D721Med (cell line): ENCODE measurements at regions not wholly inside any gene's neighbourhood (a gene's known extent, or its start where the extent isn't known, plus 50 kb on each side); places are given as distances from the start of the nearest gene placed in this dataset.

Experiments used
- DNase-seq: peaks from one replicate; pipeline ENCODE4 v3.0.0; 2011; ENCODE audit warnings: low spot score; ENCODE audit not compliant: insufficient read length
- FAIRE-seq: peaks from 2 replicates; lab custom pipeline; 2011; peaks lifted over from hg19 to GRCh38; lab: Jason Lieb, UNC
- CTCF ChIP-seq: IDR thresholded peaks from 2 replicates; pipeline ENCODE4 v1.5.1; 2012; ENCODE audit warnings: mild to moderate bottlenecking, control low read depth; ENCODE audit not compliant: insufficient read depth; ENCODE audit errors: missing control alignments

GRCh38 chr7:54967377-54967776 lies 51.4 kb upstream of the EGFR start:
- TF ChIP-seq CTCF, result no peak
- FAIRE-seq, result no peak
- no peak for DNase-seq

DNA sequence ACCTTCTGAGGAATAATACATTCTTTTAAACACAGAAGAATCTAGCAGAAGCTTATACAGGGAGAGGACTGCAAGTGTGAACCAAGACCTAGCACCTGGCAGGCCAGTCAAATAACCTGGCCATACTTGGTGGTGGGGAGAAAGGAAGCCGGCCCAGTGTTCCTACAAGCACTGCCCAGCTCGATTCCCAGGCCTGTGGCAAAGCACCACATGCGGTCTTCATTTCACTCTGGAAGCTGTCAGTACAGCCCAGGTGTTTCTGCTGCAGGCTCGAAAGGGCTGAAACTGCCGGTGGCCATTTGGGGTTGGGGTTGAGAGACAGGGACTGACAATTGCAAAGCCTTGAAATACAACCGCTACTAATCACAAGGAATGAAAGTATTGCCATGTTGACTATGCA lies 50.8 kb upstream of the EGFR start:
- DNase-seq (no peak), FAIRE-seq (no peak)
- no peak for TF ChIP-seq CTCF
